Fibroblast of lung (primary cell): ENCODE measurements at regions not wholly inside any gene's neighbourhood (a gene's known extent, or its start where the extent isn't known, plus 50 kb on each side); places are given as distances from the start of the nearest gene placed in this dataset.

Source experiments
- CTCF ChIP-seq, 2 donors: IDR thresholded peaks in 1 of 2; conservative IDR thresholded peaks in 1 of 2; 1 replicate in 1 of 2; 2 replicates in 1 of 2; pipeline ENCODE4 v1.5.1; 2011 to 2012; ENCODE audit warnings: low read length in 2 of 2, control low read depth in 1 of 2, inconsistent platforms in 1 of 2, low read depth in 1 of 2, mild to moderate bottlenecking in 1 of 2
- EZH2 ChIP-seq: IDR thresholded peaks from 2 replicates; pipeline ENCODE4 v1.5.1; 2012; ENCODE audit warnings: low read length, control low read depth, mild to moderate bottlenecking; ENCODE audit errors: missing control alignments

- TF ChIP-seq EZH2 = no peak
- TF ChIP-seq CTCF (conservative IDR thresholded peaks at IDR 0.05 in 1 of 2, IDR thresholded peaks at IDR 0.05 in 1 of 2; ENCODE audit: low read depth in 1 of 2, low read length in 2 of 2) = no peak
These were observed 103.4 kb downstream of the IRF8 start for GRCh38 chr16:86002178-86002900.
